Nephron progenitor cell (in vitro differentiated cells): ENCODE measurements at regions not wholly inside any gene's neighbourhood (a gene's known extent, or its start where the extent isn't known, plus 50 kb on each side); places are given as distances from the start of the nearest gene placed in this dataset.
"Not testable (repeated sequence)": the region's sequence is repeated elsewhere in the genome, so short reads cannot be mapped to it uniquely, and the experiment has no call there.

Source experiments
- DNase-seq: peaks from one replicate; pipeline ENCODE4 v3.0.0; 2021
- H3K27ac Mint-ChIP-seq: 2 replicates; pipeline ENCODE4 v1.8.0; 2021; ENCODE audit warnings: mild to moderate bottlenecking, moderate library complexity, mixed read lengths
- H3K27me3 Mint-ChIP-seq: 2 replicates; pipeline ENCODE4 v1.8.0; 2021; ENCODE audit warnings: mild to moderate bottlenecking, low read depth, mixed read lengths; ENCODE audit not compliant: poor library complexity
- H3K36me3 Mint-ChIP-seq: 2 replicates; pipeline ENCODE4 v1.8.0; 2021; ENCODE audit warnings: low read depth, mixed read lengths
- H3K4me1 Mint-ChIP-seq: 2 replicates; pipeline ENCODE4 v1.8.0; 2021; ENCODE audit warnings: mixed read lengths
- H3K4me3 Mint-ChIP-seq: 2 replicates; pipeline ENCODE4 v1.8.0; 2021; ENCODE audit warnings: mild to moderate bottlenecking, moderate library complexity, mixed read lengths
- H3K9me3 Mint-ChIP-seq: 2 replicates; pipeline ENCODE4 v1.8.0; 2021; ENCODE audit warnings: mild to moderate bottlenecking, moderate library complexity, mixed read lengths
- CTCF ChIP-seq: fragments of 200-600 bp; sonication (generic); IDR thresholded peaks from 2 replicates; pipeline ENCODE4 v1.5.0; 2021; ENCODE audit warnings: antibody characterized with exemption

GRCh38 chr2:76175295-76175694, 464.6 kb upstream of the GCFC2 start:
- no peak for TF ChIP-seq CTCF
- Mint-ChIP-seq H3K4me1 (no peaks in the 10 kb centered on the region), H3K36me3 (peaks cover 5% of the 10 kb centered on the region), H3K9me3 (peaks cover 68% of the 10 kb centered on the region), H3K27ac (no peak overlapping the region), H3K4me3 (no peak overlapping the region), H3K27me3 (no peaks in the 10 kb centered on the region)
- no peak for DNase-seq

GRCh38 chr2:76174505-76174904, 463.8 kb upstream of the GCFC2 start:
- H3K36me3 Mint-ChIP-seq, result peaks cover 5% of the 10 kb centered on the region
- peaks cover 60% of the 10 kb centered on the region for H3K9me3 Mint-ChIP-seq
- no peak overlapping the region for H3K4me3 Mint-ChIP-seq
- no peak for TF ChIP-seq CTCF
- H3K27ac Mint-ChIP-seq, result no peak overlapping the region
- no peaks in the 10 kb centered on the region for H3K27me3 Mint-ChIP-seq
- H3K4me1 Mint-ChIP-seq, result no peaks in the 10 kb centered on the region
- no peak for DNase-seq

GRCh38 chr2:76173206-76173605, 462.5 kb upstream of the GCFC2 start:
- H3K36me3 Mint-ChIP-seq, H3K4me1 Mint-ChIP-seq, DNase-seq, H3K27ac Mint-ChIP-seq, H3K27me3 Mint-ChIP-seq, H3K4me3 Mint-ChIP-seq: not testable (repeated sequence)
- peaks cover 47% of the 10 kb centered on the region for H3K9me3 Mint-ChIP-seq

GRCh38 chr2:76172154-76172595, 461.5 kb upstream of the GCFC2 start:
- H3K9me3 Mint-ChIP-seq, result peaks cover 38% of the 10 kb centered on the region
- H3K36me3 Mint-ChIP-seq, H3K27me3 Mint-ChIP-seq, H3K27ac Mint-ChIP-seq, DNase-seq, H3K4me1 Mint-ChIP-seq, H3K4me3 Mint-ChIP-seq: not testable (repeated sequence)

- peaks cover 32% of the 10 kb centered on the region for H3K9me3 Mint-ChIP-seq
- no peaks in the 10 kb centered on the region for H3K4me1 Mint-ChIP-seq
- TF ChIP-seq CTCF, result no peak
- H3K27ac Mint-ChIP-seq, result no peak overlapping the region
- no peak for DNase-seq
- no peak overlapping the region for H3K4me3 Mint-ChIP-seq
- H3K36me3 Mint-ChIP-seq, result no peaks in the 10 kb centered on the region
- H3K27me3 Mint-ChIP-seq, result no peaks in the 10 kb centered on the region
Observed at GRCh38 chr2:76170856-76171255, 460.1 kb upstream of the GCFC2 start.

GRCh38 chr2:76170009-76170384, 459.3 kb upstream of the GCFC2 start:
- Mint-ChIP-seq H3K4me3 (no peak overlapping the region), H3K9me3 (peaks cover 25% of the 10 kb centered on the region), H3K27me3 (no peaks in the 10 kb centered on the region), H3K27ac (no peak overlapping the region), H3K36me3 (no peaks in the 10 kb centered on the region), H3K4me1 (no peaks in the 10 kb centered on the region)
- no peak for DNase-seq
- no peak for TF ChIP-seq CTCF

- no peak for DNase-seq
- H3K27ac Mint-ChIP-seq, result no peak overlapping the region
- no peak overlapping the region for H3K4me3 Mint-ChIP-seq
- peaks cover 20% of the 10 kb centered on the region for H3K9me3 Mint-ChIP-seq
- TF ChIP-seq CTCF, result no peak
- H3K27me3 Mint-ChIP-seq, result no peaks in the 10 kb centered on the region
- no peaks in the 10 kb centered on the region for H3K4me1 Mint-ChIP-seq
- H3K36me3 Mint-ChIP-seq, result no peaks in the 10 kb centered on the region
Observed at GRCh38 chr2:76169276-76170008, 458.7 kb upstream of the GCFC2 start.
